ENCODE measurements at regions not wholly inside any gene's neighbourhood (a gene's known extent, or its start where the extent isn't known, plus 50 kb on each side); places are given as distances from the start of the nearest gene placed in this dataset.
"Not testable (repeated sequence)": the region's sequence is repeated elsewhere in the genome, so short reads cannot be mapped to it uniquely, and the experiment has no call there.

- no peak for DNase-seq (ENCODE audit: extremely low read depth in 1 of 11, low read depth in 9 of 11, low spot score in 4 of 11)
Measured at GRCh38 chr2:8553643-8554042, 128.2 kb upstream of the ID2 start.

DNA sequence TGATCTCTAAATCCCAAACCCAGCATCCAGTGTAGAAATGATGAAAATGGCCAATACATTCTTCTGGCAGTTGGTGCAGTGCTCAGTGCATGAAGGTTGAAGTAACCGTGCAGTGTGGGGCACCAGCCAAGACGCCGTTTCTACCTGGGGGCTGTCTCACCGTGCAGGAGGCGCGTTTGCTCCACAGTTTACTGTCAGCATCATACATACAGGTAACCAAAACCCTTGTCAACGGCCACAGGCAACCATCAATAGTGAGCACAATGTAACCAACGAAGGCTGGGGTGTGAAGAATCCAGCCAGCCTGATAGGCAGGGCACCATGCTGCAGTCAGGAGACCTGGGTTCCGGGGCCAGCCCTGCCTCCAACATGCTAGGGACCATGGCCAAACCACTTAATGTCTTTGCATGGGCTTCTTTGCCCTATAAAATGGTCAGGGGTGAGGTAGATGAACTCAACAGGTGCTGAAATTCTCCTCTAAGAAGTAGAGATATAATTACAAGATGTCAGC, 127.5 kb upstream of the ID2 start:
- no peak for DNase-seq (ENCODE audit: extremely low read depth in 1 of 11, low read depth in 9 of 11, low spot score in 4 of 11)

- DNase-seq (ENCODE audit: extremely low read depth in 1 of 11, low read depth in 9 of 11, low spot score in 4 of 11), result no peak
Measured at GRCh38 chr2:8555543-8555942, 126.3 kb upstream of the ID2 start.

DNA sequence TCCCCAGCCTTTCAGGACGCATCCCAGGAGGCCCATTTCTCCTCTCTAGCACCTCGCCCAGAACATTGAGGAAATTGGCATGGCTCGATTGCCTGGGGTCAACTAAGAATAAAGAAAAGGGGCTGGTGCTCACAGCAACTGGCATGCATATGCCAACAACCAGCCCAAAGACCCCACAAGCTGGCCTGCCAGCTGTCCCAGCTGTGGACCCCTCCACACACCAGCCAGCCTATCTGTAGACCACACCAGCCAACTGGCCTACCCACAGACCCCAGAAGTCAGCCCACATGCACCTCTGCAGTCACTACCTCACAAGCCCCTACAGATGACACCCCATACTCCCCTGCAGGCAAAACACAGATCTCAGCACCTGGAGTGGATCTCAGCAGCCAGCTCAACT, 123.8 kb upstream of the ID2 start:
- no peak for DNase-seq (ENCODE audit: extremely low read depth in 1 of 11, low read depth in 9 of 11, low spot score in 4 of 11)

- no peak for DNase-seq (ENCODE audit: extremely low read depth in 1 of 11, low read depth in 9 of 11, low spot score in 4 of 11)
Measured at GRCh38 chr2:8558956-8559355, 122.9 kb upstream of the ID2 start.

DNA sequence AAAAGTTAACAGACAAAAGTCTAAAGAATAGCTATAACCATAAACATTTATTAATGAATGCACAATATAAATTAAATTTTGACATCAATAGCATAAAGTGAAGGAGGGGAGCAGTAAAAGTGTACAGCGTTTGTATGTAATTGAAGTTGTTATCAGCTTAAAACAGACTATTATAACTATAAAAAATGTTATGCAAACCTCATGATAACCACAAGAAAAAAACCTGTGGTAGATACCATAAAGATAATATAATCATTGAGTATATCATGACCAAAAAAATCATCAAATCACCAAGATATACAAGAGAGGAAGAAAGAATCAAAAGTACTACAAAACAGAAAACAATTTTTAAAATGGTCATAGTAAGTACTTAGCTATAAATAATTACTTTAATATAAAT, 122.1 kb upstream of the ID2 start:
- DNase-seq (ENCODE audit: extremely low read depth in 1 of 11, low read depth in 9 of 11, low spot score in 4 of 11), result no peak

DNA sequence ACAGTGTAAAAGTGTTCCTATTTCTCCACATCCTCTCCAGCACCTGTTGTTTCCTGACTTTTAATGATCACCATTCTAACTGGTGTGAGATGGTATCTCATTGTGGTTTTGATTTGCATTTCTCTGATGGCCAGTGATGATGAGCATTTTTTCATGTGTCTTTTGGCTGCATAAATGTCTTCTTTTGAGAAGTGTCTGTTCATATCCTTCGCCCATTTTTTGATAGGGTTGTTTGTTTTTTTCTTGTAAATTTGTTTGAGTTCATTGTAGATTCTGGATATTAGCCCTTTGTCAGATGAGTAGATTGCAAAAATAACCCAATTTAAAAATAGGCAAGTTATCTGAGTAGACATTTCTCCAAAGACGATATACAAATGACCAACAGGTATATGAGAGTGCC, 120.2 kb upstream of the ID2 start:
- DNase-seq (ENCODE audit: extremely low read depth in 1 of 11, low read depth in 9 of 11, low spot score in 4 of 11), result not testable (repeated sequence)

DNA sequence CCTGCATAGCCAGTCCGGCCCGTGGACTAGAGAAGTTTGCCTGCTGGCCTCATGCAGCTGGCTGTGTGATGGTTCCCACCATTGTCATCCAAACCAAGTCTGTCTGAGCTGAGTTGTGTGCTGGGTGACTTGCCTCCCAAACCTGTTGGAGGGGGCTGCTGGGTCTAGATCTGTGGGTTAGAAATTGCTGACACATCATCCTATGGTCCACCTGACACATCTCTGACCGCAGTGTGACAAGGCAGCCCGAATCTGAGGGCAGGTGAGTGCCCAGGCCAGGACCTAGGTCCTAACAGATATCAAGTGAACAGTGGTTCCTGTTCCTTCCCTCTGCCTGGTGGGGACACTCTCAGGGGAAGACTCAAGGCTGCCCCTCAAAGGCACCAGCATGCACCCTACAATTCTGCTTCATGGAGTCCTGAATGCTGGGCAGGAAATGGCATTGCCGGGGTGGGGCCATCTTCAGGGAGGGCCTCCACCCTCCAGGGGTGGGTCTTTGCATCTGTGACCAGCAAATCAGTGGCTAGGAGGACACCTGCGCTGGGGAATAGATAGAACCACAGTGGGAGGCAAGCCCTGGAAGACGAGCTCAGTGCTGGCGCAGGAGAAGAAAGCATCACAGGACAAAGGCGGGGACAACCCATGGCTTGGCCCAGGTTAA, 117.9 kb upstream of the ID2 start:
- DNase-seq (ENCODE audit: extremely low read depth in 1 of 11, low read depth in 9 of 11, low spot score in 4 of 11), result no peak

DNA sequence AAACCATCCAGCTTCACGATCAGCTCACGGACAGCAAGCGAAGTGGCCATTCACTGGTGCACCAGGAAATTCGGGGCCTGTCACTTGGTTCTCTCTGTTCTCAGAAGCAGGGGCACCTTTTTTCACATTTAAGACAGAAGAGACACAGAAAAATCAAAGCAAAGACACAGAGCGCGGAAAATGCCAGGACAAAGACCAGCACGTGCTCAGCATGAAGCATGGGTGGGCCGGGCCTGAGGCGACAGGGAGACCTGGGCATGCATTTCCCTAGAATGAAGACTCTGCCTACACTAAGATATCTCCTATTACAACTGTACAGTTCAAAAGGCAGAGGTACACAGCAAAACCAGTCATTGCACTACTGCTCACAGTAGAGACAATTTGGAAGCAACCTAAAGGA, 117.4 kb upstream of the ID2 start:
- DNase-seq (ENCODE audit: extremely low read depth in 1 of 11, low read depth in 9 of 11, low spot score in 4 of 11), result no peak

GRCh38 chr2:8565399-8566154, 116.3 kb upstream of the ID2 start:
- no peak for DNase-seq (ENCODE audit: extremely low read depth in 1 of 11, low read depth in 9 of 11, low spot score in 4 of 11)

GRCh38 chr2:8566155-8566670, 115.6 kb upstream of the ID2 start:
- DNase-seq (ENCODE audit: extremely low read depth in 1 of 11, low read depth in 9 of 11, low spot score in 4 of 11), result no peak

GRCh38 chr2:8566774-8567468, 114.9 kb upstream of the ID2 start:
- DNase-seq (ENCODE audit: extremely low read depth in 1 of 11, low read depth in 9 of 11, low spot score in 4 of 11), result no peak

DNA sequence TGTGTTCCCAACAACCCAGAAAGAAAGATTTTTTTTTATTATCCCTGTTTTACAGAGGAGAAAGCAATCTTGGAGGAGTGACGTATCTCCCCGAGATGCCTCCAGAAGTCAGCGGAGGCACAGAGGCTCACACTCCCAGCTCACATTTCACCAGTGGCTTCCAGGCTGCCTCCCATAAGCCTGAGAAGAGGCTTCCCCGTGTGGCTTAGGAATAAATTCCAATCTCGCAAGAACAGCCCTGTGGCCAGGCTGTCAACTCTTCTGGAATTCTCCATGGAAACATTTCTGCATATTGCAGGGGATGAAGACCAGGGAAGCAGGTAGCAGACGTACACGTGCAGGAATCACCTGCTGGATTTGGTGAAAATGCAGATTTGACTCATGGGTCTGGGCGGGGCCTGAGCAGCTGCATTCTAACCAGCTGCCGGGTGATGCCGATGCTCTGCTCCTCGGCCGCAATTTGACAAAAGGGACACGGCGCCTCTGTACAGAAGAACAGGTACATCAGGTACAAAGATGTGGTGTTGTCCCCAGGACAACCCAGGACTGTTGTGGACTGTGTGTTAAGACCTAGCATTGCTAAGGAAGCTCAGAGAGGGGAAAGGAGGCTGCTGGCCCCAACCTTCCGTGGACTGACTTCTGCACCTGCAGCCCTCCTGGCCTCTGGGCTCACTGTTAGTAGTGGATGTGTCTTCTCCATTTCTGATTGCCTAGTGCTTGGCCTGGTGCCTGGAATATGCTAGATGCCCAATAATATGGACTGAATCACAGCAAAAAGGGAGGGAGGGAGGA, 114.2 kb upstream of the ID2 start:
- no peak for DNase-seq (ENCODE audit: extremely low read depth in 1 of 11, low read depth in 9 of 11, low spot score in 4 of 11)

GRCh38 chr2:8568543-8569302, 113.1 kb upstream of the ID2 start:
- DNase-seq (ENCODE audit: extremely low read depth in 1 of 11, low read depth in 9 of 11, low spot score in 4 of 11), result no peak

DNA sequence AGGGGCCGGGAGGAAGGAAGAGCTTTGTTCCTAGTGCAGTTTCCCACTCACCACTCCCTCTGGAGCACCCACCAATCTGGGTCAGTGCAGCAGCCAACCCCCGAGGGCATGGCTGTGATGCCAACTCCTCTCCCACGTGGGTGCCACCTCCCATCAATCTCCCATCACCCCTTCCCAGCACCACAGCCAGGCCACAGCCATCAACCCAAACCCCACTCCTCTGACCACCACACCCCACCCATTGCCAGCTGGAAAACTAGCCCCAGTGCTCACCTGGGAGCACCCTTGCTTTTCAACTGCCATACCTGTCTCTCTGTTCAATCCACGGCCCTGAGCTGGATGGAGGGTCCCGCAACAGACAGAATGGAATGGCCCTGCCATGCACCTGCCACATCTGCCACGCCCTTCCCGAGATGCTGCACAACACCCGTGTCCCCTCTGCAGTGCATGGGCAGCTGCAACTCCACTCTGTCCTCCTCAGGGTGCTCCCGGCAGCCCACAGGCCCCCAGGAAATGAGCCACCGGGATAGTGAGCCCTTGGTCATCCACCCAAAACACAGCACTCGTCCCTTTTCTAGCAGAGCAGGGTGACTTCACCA, 112.4 kb upstream of the ID2 start:
- no peak for DNase-seq (ENCODE audit: extremely low read depth in 1 of 11, low read depth in 9 of 11, low spot score in 4 of 11)

GRCh38 chr2:8570637-8571036, 111.2 kb upstream of the ID2 start:
- no peak for DNase-seq (ENCODE audit: extremely low read depth in 1 of 11, low read depth in 9 of 11, low spot score in 4 of 11)

- DNase-seq (ENCODE audit: extremely low read depth in 1 of 11, low read depth in 9 of 11, low spot score in 4 of 11), result no peak
Measured at GRCh38 chr2:8571301-8571791, 110.5 kb upstream of the ID2 start.

Measured in renal cortex interstitium (tissue), 11 donors.